COLO829 (cell line): ENCODE measurements at regions not wholly inside any gene's neighbourhood (a gene's known extent, or its start where the extent isn't known, plus 50 kb on each side); places are given as distances from the start of the nearest gene placed in this dataset.

ENCODE experiments used
- DNase-seq: peaks from one replicate; pipeline ENCODE4 v3.0.0; 2012; ENCODE audit warnings: low spot score

DNA sequence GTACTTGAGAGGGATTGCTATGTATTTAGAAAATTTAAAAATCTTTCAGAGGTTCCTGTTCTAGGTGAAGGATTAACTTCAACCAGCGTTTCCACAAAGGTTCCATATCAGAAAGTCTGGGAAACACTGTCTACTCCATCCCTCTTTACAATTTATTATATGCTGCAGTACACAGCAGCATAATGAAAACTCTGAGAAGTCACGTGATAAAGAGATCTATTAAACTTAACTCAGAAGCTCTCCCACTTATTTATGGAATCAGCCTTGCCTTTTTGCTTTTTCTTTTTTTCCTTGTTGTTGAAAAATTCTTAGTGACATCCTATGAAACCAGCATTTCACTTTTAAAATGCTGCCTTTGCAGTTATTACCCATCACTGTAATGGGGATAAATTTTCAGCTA is 186.2 kb downstream of the ACER2 start:
- DNase-seq: no peak

DNA sequence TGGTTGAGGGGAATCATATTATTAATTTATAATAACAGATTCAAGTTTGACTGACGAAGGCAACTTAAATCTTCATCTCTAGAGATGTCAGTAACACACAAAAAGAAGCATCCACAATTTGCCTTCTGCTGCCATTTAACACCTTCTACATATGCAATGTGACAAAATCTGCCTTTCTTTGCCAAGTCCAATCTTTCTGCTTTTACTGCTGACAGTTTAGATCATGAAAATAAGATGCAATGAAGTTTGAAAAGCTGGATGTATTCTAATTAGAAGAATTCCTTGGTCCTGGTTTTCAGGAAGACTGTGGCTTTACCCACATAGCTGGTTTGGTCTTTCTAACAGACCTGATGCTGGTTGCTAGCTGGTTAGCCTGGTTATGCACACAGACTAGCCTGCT is 178.9 kb downstream of the ACER2 start:
- no peak for DNase-seq

DNA sequence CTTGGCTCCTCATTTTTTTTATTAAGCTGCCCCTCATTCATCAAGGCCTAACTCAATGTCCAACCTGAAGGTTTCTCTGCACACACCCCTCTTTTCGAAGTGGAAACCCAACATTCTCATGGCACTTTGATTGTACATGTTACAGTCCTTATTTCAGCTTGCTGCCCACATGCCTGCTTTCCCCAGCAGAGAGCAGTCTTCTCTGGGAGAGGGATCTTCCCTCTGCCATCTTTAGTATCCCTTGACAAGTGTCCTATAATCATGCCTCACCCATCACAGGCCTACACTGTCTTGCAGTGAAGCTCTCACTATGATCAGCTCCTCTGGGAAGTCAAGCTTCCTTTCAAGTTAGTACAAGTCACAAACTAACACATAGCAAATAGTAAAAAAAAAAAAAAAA is 175.1 kb downstream of the ACER2 start:
- no peak for DNase-seq

DNA sequence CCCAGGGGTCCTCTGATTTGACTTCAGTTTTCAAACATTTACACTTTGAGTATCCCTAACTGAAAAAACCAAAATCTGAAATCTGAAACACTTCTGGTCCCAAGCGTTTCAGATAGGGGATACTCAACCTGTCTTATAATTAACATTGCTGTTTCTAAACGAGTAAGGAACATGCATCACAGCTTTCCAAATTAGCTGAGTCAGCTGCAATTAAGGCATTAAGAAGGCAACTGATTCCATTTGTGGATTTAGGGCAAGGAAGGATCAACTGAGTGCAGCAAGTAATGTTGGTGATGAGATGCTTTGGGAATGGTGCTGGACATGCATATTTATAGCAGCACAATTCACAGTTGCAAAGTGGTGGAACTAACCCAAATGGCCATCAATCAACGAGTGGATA is 168.6 kb downstream of the ACER2 start:
- no peak for DNase-seq

DNA sequence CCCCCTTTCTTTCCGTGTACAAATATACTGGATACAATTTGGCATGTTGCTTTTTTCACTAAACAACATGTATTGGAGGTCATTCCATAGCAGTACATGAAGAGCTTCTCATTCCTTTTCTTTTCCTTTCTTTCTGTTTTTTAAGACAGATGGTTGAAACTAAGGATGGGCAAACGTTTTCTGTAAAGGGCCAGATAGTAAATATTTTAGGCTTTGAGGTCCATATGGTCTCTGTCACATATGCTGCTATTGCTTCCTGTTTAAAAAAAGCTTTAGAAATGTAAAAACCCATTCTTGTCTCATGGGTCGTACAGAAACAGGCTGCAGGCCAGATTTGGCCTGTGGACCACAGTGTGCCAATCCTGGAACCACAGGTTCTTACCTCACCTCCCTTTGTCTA is 160.1 kb downstream of the ACER2 start:
- no peak for DNase-seq

DNA sequence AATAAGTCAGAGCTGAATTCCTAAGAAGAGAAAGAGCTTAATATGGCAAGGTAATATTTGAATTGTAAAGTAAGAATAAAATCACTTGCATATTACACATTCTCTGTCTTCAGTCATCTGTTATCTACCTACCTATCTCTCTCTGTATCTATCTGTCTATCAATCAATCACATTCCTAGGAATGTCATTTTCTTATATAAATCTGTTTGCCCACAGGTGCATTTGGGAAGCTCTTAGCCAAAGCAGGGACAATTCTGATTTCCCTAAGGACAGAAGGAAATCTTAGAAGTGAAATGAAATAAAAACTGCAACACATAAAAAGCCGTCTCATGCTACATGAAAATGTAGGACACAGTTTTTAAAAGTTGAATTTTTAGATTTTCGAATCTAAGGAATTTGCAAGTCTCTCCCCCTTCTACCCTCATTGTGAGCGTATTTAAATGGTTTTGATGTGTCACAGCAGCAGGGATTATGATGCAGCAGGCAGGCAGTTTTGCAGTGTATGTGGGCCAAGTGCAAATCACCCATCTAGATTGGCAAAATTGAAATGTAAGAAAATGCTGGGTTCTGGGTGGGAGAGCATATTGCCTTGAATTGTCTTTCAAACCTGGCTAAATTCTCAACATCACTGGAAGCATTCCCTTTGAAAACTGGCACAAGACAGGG is 155.7 kb downstream of the ACER2 start:
- no peak for DNase-seq

DNA sequence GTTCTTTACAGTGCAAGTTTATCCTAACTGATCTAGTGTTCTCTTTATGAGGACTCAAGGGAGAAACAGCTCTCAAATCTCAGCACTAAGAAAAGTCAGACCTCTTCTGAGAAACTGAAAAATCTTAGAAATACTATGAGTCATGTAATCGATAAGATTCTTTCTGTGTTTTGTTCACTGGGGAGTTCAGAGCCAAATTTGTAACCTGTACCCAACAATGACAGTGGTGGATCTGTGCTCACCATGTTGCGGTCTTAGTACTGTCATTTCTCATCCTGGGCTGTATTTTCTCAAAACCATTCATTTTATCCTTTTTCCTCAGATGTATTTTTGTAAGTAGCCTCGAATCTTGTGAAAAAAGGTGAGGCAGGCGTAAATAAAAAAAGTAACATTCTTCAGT is 146.4 kb downstream of the ACER2 start:
- DNase-seq: no peak

DNA sequence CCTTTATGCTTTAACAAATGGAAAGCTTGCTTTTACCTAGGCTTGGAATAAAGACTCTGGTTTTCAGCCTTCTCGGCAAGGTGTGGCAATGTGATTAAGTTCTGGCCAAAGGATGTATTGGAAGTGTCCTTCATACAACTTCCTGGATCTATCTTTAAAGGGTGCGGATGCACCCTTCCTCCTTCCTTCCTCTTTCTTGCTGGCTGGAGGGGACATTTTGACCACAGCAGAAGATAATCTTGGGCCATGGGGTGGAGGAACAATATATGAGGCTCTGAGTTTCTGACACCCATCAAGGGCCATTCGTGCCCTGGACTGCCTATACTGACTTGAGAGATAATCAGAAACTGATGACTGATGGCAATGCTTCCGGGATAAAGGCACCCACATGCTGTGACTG is 145.7 kb downstream of the ACER2 start:
- DNase-seq: no peak

DNA sequence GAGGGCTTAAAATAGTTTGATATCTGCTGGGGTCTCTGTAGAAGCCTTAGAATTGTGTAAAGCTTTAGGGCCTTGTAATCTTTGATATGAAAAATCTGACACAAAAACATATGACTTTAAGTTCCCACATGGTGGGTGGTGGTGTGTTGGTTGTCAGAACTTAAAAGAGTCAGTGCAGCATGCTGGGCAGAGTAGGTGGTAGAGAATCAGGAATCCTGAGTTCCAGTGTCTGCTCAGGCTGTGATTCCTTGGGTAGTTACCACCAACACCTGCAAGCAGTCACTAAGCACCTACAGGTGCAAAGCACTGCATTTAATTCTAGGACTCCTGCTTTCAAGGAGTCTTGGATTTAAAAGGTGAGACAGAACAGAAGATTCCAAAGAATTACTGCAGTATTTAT is 144.6 kb downstream of the ACER2 start:
- DNase-seq: no peak

DNA sequence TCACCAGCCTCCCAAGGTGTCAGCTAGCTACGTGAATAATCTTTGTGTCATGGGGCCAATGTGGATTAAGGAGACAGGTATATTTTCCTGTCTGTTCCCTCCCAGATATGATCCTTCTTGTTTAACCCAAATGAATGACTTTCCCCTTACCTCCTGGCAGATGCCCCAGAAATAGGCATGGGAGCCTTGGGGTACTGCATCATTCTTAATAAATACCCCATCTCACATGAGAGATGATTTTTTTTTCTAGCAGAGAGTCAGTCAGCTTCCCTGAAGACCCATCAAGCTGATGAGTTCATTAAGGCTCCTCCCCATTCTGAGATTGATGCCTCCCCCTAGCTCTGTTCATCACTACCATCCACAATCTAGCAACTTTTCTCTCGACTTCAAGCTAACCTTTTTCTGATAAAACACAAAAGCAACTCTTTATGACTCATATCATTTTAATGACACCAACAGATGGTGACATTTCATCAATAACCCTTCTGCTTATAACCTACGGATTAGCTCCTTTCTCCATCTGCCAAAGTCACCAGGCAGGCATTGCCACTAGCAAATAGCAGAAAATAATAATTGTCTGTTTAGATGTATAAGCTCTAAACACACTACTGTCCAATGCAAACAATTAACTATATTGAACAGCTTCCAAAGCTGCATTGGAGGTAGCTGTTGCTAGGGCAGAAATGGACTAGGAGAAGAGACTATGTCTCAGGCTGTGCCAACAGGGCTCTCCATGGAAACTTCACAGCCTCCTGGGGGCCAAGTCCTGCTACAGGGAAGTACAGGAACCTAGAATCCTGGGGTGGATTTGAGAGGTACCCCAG is 143.7 kb downstream of the ACER2 start:
- DNase-seq: no peak

DNA sequence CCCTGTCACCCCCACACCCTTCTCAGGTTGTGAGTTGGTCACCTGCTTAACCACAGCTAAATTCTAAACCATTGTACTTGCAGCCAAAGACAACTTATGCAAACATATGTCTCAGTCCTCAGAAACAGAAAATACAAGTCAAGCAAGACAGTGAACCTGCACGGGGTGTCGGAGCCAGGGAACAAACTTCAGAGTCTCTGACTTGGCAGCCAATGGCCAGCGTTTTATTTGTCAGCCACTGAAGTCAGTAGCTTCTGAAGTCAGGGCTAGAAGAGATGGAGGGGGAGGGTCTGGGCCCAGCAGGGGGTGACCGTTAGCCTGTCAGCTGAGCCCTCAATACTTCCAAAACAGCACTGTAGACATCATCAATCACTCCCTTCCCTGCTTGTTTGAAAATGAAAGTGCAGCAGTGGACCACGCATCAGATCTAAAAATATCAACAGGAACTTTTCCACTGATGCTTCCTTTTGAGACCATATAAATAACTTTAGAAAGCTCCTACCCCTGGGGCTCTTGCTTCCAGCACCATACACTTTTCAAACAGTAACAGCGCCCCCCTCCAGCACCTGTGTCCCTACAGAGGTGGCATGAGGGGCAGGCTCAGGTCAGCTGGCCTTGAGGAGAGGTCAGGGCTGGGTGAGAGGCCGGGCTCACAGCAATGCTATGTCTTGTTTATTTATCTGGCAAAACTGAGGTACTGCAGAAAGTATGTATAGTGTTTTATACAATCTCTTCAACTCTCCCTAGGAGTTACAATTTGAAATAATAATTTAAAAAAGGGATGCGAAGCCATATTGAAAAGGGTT is 142.5 kb downstream of the ACER2 start:
- no peak for DNase-seq

DNA sequence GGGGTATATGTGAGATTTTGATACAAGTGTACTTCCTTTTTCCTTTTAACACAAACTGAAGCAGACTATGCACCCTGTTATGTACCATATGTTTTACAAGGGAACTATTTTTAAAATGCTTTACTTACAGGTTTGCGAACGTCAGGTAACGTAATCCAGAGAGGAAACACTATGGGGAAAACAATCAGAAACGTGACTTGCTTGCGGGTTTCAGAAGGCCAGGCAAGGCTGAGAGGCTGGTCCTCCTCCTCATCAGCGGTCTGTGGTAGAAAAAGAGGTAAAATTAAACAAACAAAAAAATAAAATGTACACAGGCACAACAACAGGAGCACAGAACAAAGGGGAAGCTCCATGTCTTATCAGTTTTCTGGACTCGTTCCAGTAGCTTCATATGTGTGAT is 141.2 kb downstream of the ACER2 start:
- no peak for DNase-seq

DNA sequence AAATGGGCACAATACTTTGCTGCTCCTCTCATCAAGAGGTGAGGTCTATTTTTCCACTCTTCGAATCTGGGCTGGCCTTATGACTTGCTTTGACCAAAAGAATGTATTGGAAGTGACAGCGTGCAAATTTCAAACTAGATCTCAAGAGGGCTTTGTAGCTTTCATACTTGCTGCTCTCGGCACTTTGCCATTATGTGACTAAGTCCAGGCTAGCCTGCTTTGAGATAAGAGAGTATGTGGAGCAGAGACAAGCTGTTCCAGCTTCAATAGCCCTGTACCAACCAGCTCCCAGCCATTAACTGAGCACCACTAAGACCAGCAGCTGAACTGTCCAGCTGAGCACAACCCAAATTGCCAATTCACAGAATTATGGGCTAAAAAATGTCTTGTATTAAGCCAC is 124.6 kb downstream of the ACER2 start:
- no peak for DNase-seq

DNA sequence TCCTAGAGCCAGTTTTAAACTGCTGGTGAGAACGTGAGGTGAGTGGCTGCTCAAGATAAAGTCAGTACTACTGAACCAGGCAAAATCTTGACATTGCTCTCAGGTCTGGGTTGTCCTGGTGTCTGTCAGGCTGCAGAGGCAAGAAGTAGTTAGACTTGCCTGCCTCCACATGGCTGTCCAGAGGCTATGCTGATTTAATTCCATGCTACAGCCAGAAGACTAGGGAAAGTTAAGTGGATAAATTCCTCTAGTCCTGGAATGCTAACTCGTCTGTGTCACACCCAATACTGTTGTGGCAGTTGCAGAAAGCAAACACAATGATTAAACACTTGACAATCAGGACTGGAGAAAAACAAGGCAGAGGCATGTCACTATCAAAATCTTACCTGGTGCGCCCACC is 118.9 kb downstream of the ACER2 start:
- DNase-seq: no peak

DNA sequence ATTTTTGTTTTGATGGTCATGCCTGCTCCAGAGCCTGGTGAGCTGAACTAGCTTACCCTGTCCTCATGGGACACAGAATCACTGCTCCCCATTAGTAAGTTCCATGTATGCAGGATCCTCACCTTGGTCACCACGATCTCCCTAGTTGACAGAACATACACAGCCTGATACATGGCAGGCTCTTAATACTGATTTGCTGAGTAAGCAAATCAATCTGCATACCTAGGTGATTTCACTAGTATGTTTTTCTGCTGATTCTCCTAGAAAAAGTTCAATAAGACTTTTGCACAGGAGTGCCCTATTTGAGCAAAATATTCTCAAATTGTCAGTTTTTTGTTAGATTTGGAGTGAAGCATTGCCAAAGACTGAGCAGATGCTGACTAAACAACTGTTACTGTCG is 113.7 kb downstream of the ACER2 start:
- DNase-seq: no peak

DNA sequence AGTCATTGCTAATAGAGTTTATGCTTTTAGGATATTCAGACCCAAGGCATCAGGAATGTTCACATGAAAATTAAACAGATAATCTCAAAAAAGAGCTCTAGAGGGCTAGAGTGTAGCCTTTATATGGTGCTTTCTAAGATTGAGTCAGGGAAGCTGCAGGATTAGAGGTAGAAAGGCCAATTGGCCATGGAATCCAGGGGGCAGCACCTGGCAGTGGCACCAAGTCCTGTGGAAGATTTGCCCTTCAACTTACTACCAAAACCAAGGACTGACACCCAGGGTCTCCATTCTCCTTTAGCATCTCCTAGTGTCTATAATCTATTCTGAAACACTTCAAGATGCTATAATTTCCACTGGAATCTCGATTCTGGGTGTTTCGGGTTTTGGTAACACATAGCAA is 112.4 kb downstream of the ACER2 start:
- DNase-seq: no peak

DNA sequence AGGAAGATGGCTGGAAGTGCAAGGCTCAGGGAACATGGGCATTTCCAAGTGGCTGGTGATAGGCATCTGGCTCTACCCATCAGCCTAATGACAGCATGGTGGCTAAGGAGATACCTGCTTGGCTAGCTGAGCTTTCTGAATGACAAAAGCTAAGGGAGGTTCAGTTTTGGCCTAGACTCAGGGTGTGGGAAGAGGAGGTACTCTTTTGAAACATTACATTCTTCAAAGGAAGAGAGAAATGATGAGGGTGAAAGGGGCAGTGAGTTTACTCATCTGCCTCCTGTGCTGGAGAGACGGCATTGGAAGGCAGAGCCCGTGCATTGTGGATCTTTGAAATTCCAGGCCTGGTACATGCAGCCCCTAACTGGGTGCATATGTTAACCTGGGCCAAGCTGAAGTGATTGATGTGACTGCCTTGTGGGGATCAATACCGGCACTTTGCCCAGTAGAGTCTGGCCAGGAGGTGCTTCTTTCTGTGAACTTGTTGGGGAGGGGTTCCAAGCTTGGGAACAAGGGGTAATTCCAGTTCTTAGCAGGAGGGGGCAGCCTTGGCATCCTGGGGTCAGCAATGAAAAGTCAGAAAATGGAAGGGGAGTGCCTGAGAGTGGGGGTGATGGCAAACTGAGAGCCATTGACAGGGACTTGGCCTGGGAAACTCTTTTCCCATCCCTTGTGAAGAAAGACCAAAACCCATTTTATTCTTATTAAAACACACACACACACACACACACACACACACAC is 108.6 kb downstream of the ACER2 start:
- peak; percentile 13 for DNase-seq

DNA sequence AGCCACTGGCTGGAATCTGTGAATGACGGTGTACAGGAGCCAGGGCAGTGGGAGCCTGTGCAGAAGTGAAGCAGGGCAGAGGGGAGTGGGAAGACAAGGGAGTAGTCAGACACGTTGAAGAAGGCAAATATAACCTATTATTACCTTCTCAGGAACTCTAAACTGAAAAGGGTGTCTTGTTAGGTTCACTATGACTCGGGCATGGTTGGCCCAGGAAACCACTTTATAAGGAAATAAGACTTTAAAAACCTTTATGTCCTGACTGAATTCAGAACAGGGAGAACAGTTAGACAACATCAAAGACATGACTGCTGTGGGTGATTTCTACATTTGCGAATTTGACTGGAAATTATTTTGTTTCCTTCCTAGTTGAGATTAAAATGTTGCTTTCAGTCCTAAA is 107.5 kb downstream of the ACER2 start:
- DNase-seq: no peak

DNA sequence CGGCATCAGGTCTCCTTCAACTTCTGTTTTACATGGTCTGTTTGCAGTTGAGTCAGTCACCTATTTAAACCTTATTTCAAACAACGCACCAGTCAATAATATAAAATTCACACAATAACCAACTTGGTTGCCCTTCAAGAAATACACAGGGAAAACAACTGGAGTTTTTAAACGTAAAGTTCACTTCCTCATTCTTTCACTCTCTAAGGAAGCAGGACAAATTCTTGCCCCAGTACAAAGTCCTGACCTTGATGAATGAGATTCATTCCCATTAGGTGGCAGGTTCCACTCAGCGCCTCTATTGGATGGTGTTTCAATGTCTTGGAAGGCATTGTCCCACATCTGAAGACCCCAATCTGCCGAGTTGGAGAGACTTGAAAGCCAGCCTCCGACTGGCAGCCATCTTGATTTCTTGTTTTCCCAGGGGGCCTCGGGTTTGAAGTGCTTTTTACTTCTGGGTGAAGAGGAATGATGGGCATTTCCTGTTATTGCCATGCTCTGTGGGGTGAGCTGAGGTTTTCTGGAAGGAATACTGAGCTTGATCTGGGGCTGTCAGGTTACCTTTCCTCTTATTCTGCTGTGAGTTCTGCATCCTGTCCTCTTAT is 105.0 kb downstream of the ACER2 start:
- DNase-seq: no peak

DNA sequence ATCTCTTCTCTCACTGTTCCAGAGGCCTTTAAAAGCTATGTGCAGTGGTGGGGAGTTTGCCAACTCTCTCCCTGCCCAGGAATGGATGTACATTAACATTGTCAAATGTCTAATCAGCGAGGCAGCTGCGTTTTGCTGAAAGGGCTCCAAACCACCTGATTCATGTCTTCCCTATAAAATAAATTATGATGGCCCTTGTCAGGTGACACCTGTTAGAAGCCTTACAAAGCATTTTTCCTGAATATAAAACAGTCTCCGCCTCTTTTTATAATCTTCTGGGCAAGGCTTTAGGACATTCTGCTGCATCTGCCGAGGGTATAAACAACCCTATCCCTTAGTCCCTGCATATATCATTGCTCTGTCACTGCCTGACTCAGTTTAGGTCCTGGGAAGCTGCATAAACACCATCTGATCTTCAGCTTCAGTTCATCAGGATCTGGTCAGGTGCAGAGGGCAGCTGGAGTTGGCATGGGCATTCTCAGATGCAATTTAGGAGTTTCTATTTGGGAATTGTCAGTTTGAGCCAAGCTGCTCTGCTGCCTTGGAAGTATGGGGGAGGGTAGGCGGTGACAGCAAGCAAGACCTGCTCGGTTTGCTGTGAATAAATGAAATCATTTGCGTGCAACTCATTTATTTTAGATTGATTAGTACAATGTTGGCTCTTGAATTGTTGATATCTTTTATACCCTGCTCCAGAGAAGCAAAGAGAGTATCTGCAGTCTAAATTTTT is 103.5 kb downstream of the ACER2 start:
- no peak for DNase-seq

DNA sequence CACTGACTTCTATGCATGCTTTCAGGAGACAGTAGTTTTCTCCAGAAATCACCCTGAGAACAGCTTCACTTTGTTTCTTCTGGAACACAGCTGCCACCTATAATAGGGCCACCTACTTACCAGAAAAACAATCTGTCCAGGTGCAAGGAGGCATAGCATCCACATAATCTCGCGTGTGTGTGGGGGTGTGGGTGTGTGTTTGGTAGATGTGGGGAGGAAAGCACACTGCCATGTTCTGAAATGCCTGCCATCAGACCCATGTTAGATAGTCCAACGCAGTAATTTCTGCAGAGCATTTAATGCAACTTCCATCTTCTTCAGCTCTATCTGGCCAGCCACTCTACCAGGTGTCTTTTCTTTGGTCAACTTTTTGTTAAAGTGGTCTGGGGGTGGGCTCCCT is 102.9 kb downstream of the ACER2 start:
- no peak for DNase-seq
